ENCODE measurements at regions not wholly inside any gene's neighbourhood (a gene's known extent, or its start where the extent isn't known, plus 50 kb on each side); places are given as distances from the start of the nearest gene placed in this dataset.

DNA sequence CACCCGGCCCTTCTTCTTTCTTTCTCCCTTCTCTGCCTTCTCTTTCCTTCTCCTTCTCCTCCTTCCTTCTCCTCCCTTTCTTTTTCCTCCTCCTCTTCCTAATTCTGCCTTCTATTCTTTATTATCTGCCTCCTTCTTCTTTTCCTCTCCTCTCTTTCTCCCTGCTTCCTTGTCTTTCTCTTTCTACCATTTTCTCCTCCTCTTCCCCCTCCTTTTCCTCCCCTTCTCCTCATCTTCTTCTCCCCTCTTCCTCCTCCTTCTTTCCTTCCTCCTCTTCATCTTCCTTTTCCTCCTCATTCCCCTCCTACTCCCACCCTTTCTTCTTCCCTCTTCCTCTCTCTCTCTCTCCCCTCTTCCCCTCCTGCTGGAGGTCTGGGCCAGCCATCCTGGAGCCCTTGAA, 294.9 kb upstream of the CRY1 start:
- Histone ChIP-seq H3K27me3 (replicated peaks; ENCODE audit: insufficient read depth, low read depth, low read length, poor library complexity) (no peaks in the 10 kb centered on the region), H3K9me3 (ENCODE audit: low read depth, low read length, poor library complexity, severe bottlenecking) (peaks cover 5% of the 10 kb centered on the region), H3K4me1 (ENCODE audit: insufficient read depth, low read length, poor library complexity, severe bottlenecking) (no peaks in the 10 kb centered on the region), H3K27ac (ENCODE audit: low read depth, low read length, poor library complexity, severe bottlenecking) (no peak overlapping the region), H3K4me3 (ENCODE audit: low read depth, low read length, poor library complexity, severe bottlenecking) (no peak overlapping the region), H3K36me3 (ENCODE audit: insufficient read depth, low read length, poor library complexity, severe bottlenecking) (no peaks in the 10 kb centered on the region)
- ChIA-PET CTCF (no interaction called here), POLR2A (ENCODE audit: low non-redundant PET) (no interaction called here)
- DNase-seq (ENCODE audit: low spot score) = no peak
- BruUV-seq (replicated peaks) = no TSS peak
- intact Hi-C loops (cut with micrococcal nuclease; ENCODE audit: unreplicated experiment) = no loop called here
- no peak for TF ChIP-seq EZH2 (IDR thresholded peaks at IDR 0.05; ENCODE audit: borderline replicate concordance, low read depth, low read length, poor library complexity, severe bottlenecking)
- TF ChIP-seq, protein P1, sequence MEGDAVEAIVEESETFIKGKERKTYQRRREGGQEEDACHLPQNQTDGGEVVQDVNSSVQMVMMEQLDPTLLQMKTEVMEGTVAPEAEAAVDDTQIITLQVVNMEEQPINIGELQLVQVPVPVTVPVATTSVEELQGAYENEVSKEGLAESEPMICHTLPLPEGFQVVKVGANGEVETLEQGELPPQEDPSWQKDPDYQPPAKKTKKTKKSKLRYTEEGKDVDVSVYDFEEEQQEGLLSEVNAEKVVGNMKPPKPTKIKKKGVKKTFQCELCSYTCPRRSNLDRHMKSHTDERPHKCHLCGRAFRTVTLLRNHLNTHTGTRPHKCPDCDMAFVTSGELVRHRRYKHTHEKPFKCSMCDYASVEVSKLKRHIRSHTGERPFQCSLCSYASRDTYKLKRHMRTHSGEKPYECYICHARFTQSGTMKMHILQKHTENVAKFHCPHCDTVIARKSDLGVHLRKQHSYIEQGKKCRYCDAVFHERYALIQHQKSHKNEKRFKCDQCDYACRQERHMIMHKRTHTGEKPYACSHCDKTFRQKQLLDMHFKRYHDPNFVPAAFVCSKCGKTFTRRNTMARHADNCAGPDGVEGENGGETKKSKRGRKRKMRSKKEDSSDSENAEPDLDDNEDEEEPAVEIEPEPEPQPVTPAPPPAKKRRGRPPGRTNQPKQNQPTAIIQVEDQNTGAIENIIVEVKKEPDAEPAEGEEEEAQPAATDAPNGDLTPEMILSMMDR (conservative IDR thresholded peaks at IDR 0.05; ENCODE audit: low read depth, low read length) = no peak

- TF ChIP-seq EZH2 (IDR thresholded peaks at IDR 0.05; ENCODE audit: borderline replicate concordance, low read depth, low read length, poor library complexity, severe bottlenecking) = no peak
- TF ChIP-seq, protein P1 (conservative IDR thresholded peaks at IDR 0.05; ENCODE audit: low read depth, low read length) = no peak
- BruUV-seq (replicated peaks) = no TSS peak
- Histone ChIP-seq H3K27ac (ENCODE audit: low read depth, low read length, poor library complexity, severe bottlenecking) (no peak overlapping the region), H3K9me3 (ENCODE audit: low read depth, low read length, poor library complexity, severe bottlenecking) (peaks cover 5% of the 10 kb centered on the region), H3K36me3 (ENCODE audit: insufficient read depth, low read length, poor library complexity, severe bottlenecking) (no peaks in the 10 kb centered on the region), H3K4me1 (ENCODE audit: insufficient read depth, low read length, poor library complexity, severe bottlenecking) (no peaks in the 10 kb centered on the region), H3K4me3 (ENCODE audit: low read depth, low read length, poor library complexity, severe bottlenecking) (no peak overlapping the region), H3K27me3 (replicated peaks; ENCODE audit: insufficient read depth, low read depth, low read length, poor library complexity) (no peaks in the 10 kb centered on the region)
- no peak for DNase-seq (ENCODE audit: low spot score)
- ChIA-PET POLR2A (ENCODE audit: low non-redundant PET) (no interaction called here), CTCF (no interaction called here)
- intact Hi-C loops (cut with micrococcal nuclease; ENCODE audit: unreplicated experiment) = no loop called here
Measured at GRCh38 chr12:107390414-107390813, 295.2 kb upstream of the PWP1 start.

- ChIA-PET CTCF (no interaction called here), POLR2A (ENCODE audit: low non-redundant PET) (no interaction called here)
- Histone ChIP-seq H3K9me3 (ENCODE audit: low read depth, low read length, poor library complexity, severe bottlenecking) (peaks cover 5% of the 10 kb centered on the region), H3K4me1 (ENCODE audit: insufficient read depth, low read length, poor library complexity, severe bottlenecking) (no peaks in the 10 kb centered on the region), H3K27me3 (replicated peaks; ENCODE audit: insufficient read depth, low read depth, low read length, poor library complexity) (no peaks in the 10 kb centered on the region), H3K4me3 (ENCODE audit: low read depth, low read length, poor library complexity, severe bottlenecking) (no peak overlapping the region), H3K27ac (ENCODE audit: low read depth, low read length, poor library complexity, severe bottlenecking) (no peak overlapping the region), H3K36me3 (ENCODE audit: insufficient read depth, low read length, poor library complexity, severe bottlenecking) (no peaks in the 10 kb centered on the region)
- DNase-seq (ENCODE audit: low spot score) = no peak
- intact Hi-C loops (cut with micrococcal nuclease; ENCODE audit: unreplicated experiment) = no loop called here
- TF ChIP-seq, protein P1 (conservative IDR thresholded peaks at IDR 0.05; ENCODE audit: low read depth, low read length) = no peak
- TF ChIP-seq EZH2 (IDR thresholded peaks at IDR 0.05; ENCODE audit: borderline replicate concordance, low read depth, low read length, poor library complexity, severe bottlenecking) = no peak
- BruUV-seq (replicated peaks) = no TSS peak
Measured at GRCh38 chr12:107393043-107393717, 292.4 kb upstream of the PWP1 start.
